ENCODE measurements at regions not wholly inside any gene's neighbourhood (a gene's known extent, or its start where the extent isn't known, plus 50 kb on each side); places are given as distances from the start of the nearest gene placed in this dataset.
"Not testable (repeated sequence)": the region's sequence is repeated elsewhere in the genome, so short reads cannot be mapped to it uniquely, and the experiment has no call there.

GRCh38 chr18:71327441-71327840 is 1038.6 kb downstream of the SOCS6 start:
- DNase-seq: no peak
- H3K4me1 Mint-ChIP-seq (ENCODE audit: low read depth): no peaks in the 10 kb centered on the region
- no peaks in the 10 kb centered on the region for H3K9me3 Mint-ChIP-seq
- no peaks in the 10 kb centered on the region for H3K36me3 Mint-ChIP-seq (ENCODE audit: low read depth)
- CTCF ChIA-PET: interaction anchor here (0.5 kb wide), 1 partner anchor 836 kb away, joined by 3 read pairs; no protein-coding TSS in a partner anchor
- intact Hi-C loops (cut with micrococcal nuclease): no loop called here
- H3K27ac Mint-ChIP-seq: no peak overlapping the region
- no peaks in the 10 kb centered on the region for H3K27me3 Mint-ChIP-seq (ENCODE audit: low read depth)
- H3K4me3 Mint-ChIP-seq: no peak overlapping the region

GRCh38 chr18:71326826-71327225 is 1038.0 kb downstream of the SOCS6 start:
- no peaks in the 10 kb centered on the region for H3K4me1 Mint-ChIP-seq (ENCODE audit: low read depth)
- no peak for DNase-seq
- no peak overlapping the region for H3K27ac Mint-ChIP-seq
- intact Hi-C loops (cut with micrococcal nuclease): no loop called here
- CTCF ChIA-PET: interaction anchor here (0.5 kb wide), 1 partner anchor 836 kb away, joined by 3 read pairs; no protein-coding TSS in a partner anchor
- no peaks in the 10 kb centered on the region for H3K9me3 Mint-ChIP-seq
- H3K4me3 Mint-ChIP-seq: no peak overlapping the region
- H3K27me3 Mint-ChIP-seq (ENCODE audit: low read depth): no peaks in the 10 kb centered on the region
- no peaks in the 10 kb centered on the region for H3K36me3 Mint-ChIP-seq (ENCODE audit: low read depth)

GRCh38 chr18:71324356-71324755 is 1035.5 kb downstream of the SOCS6 start:
- CTCF ChIA-PET: no interaction called here
- no peaks in the 10 kb centered on the region for H3K9me3 Mint-ChIP-seq
- DNase-seq: no peak
- H3K4me3 Mint-ChIP-seq: no peak overlapping the region
- intact Hi-C loops (cut with micrococcal nuclease): no loop called here
- H3K27ac Mint-ChIP-seq: no peak overlapping the region
- no peaks in the 10 kb centered on the region for H3K4me1 Mint-ChIP-seq (ENCODE audit: low read depth)
- no peaks in the 10 kb centered on the region for H3K36me3 Mint-ChIP-seq (ENCODE audit: low read depth)
- no peaks in the 10 kb centered on the region for H3K27me3 Mint-ChIP-seq (ENCODE audit: low read depth)

GRCh38 chr18:71322201-71322600 is 1033.4 kb downstream of the SOCS6 start:
- Mint-ChIP-seq H3K27ac (no peak overlapping the region), H3K27me3 (ENCODE audit: low read depth) (no peaks in the 10 kb centered on the region), H3K9me3 (no peaks in the 10 kb centered on the region), H3K4me1 (ENCODE audit: low read depth) (no peaks in the 10 kb centered on the region), H3K4me3 (no peak overlapping the region), H3K36me3 (ENCODE audit: low read depth) (no peaks in the 10 kb centered on the region)
- no peak for DNase-seq
- CTCF ChIA-PET: interaction anchor here (1.2 kb wide), 1 partner anchor 833 kb away, joined by 3 read pairs; no protein-coding TSS in a partner anchor
- intact Hi-C loops (cut with micrococcal nuclease): no loop called here

GRCh38 chr18:71321319-71321718 is 1032.5 kb downstream of the SOCS6 start:
- Mint-ChIP-seq H3K36me3 (ENCODE audit: low read depth) (no peaks in the 10 kb centered on the region), H3K9me3 (no peaks in the 10 kb centered on the region), H3K27me3 (ENCODE audit: low read depth) (no peaks in the 10 kb centered on the region), H3K4me3 (no peak overlapping the region), H3K27ac (no peak overlapping the region), H3K4me1 (ENCODE audit: low read depth) (no peaks in the 10 kb centered on the region)
- CTCF ChIA-PET: no interaction called here
- intact Hi-C loops (cut with micrococcal nuclease): no loop called here
- DNase-seq: no peak

- intact Hi-C loops (cut with micrococcal nuclease): no loop called here
- H3K4me3 Mint-ChIP-seq: no peak overlapping the region
- CTCF ChIA-PET: no interaction called here
- no peaks in the 10 kb centered on the region for H3K9me3 Mint-ChIP-seq
- H3K36me3 Mint-ChIP-seq (ENCODE audit: low read depth): no peaks in the 10 kb centered on the region
- no peaks in the 10 kb centered on the region for H3K27me3 Mint-ChIP-seq (ENCODE audit: low read depth)
- DNase-seq: no peak
- H3K4me1 Mint-ChIP-seq (ENCODE audit: low read depth): no peaks in the 10 kb centered on the region
- H3K27ac Mint-ChIP-seq: no peak overlapping the region
Measured at GRCh38 chr18:71304856-71305255, 1016.0 kb downstream of the SOCS6 start.

GRCh38 chr18:71303743-71304142 is 1014.9 kb downstream of the SOCS6 start:
- not testable (repeated sequence) for H3K27ac Mint-ChIP-seq

GRCh38 chr18:71301596-71301995 is 1012.8 kb downstream of the SOCS6 start:
- no peak overlapping the region for H3K27ac Mint-ChIP-seq
- no peaks in the 10 kb centered on the region for H3K4me1 Mint-ChIP-seq (ENCODE audit: low read depth)
- intact Hi-C loops (cut with micrococcal nuclease): no loop called here
- no peak overlapping the region for H3K4me3 Mint-ChIP-seq
- no peaks in the 10 kb centered on the region for H3K9me3 Mint-ChIP-seq
- CTCF ChIA-PET: no interaction called here
- no peak for DNase-seq
- H3K27me3 Mint-ChIP-seq (ENCODE audit: low read depth): no peaks in the 10 kb centered on the region
- H3K36me3 Mint-ChIP-seq (ENCODE audit: low read depth): no peaks in the 10 kb centered on the region

More at GRCh38 chr18:71303743-71304142, 1014.9 kb downstream of the SOCS6 start:
- H3K27me3 Mint-ChIP-seq (ENCODE audit: low read depth); H3K36me3 Mint-ChIP-seq (ENCODE audit: low read depth); H3K4me1 Mint-ChIP-seq (ENCODE audit: low read depth); H3K9me3 Mint-ChIP-seq; intact Hi-C loops (cut with micrococcal nuclease); CTCF ChIA-PET; H3K4me3 Mint-ChIP-seq; DNase-seq: not testable (repeated sequence)

- DNase-seq; CTCF ChIA-PET; H3K36me3 Mint-ChIP-seq (ENCODE audit: low read depth); H3K27ac Mint-ChIP-seq; H3K4me1 Mint-ChIP-seq (ENCODE audit: low read depth); H3K27me3 Mint-ChIP-seq (ENCODE audit: low read depth); H3K4me3 Mint-ChIP-seq; intact Hi-C loops (cut with micrococcal nuclease); H3K9me3 Mint-ChIP-seq: not testable (repeated sequence)
Measured at GRCh38 chr18:71294201-71294600, 1005.4 kb downstream of the SOCS6 start.

- no peaks in the 10 kb centered on the region for H3K9me3 Mint-ChIP-seq
- H3K27me3 Mint-ChIP-seq (ENCODE audit: low read depth): no peaks in the 10 kb centered on the region
- no peaks in the 10 kb centered on the region for H3K4me1 Mint-ChIP-seq (ENCODE audit: low read depth)
- H3K36me3 Mint-ChIP-seq (ENCODE audit: low read depth): no peaks in the 10 kb centered on the region
- intact Hi-C loops (cut with micrococcal nuclease): no loop called here
- no peak overlapping the region for H3K4me3 Mint-ChIP-seq
- no peak overlapping the region for H3K27ac Mint-ChIP-seq
- no peak for DNase-seq
- CTCF ChIA-PET: no interaction called here
Measured at GRCh38 chr18:71293322-71293721, 1004.5 kb downstream of the SOCS6 start.

- CTCF ChIA-PET: no interaction called here
Measured at GRCh38 chr18:71287268-71287667, 998.4 kb downstream of the SOCS6 start.

GRCh38 chr18:71252351-71252865 is 963.6 kb downstream of the SOCS6 start:
- no peak for DNase-seq
- no peaks in the 10 kb centered on the region for H3K4me1 Mint-ChIP-seq (ENCODE audit: low read depth)
- CTCF ChIA-PET: no interaction called here
- H3K4me3 Mint-ChIP-seq: no peak overlapping the region
- H3K36me3 Mint-ChIP-seq (ENCODE audit: low read depth): no peaks in the 10 kb centered on the region
- no peaks in the 10 kb centered on the region for H3K27me3 Mint-ChIP-seq (ENCODE audit: low read depth)
- H3K9me3 Mint-ChIP-seq: no peaks in the 10 kb centered on the region
- intact Hi-C loops (cut with micrococcal nuclease): no loop called here
- no peak overlapping the region for H3K27ac Mint-ChIP-seq

More at GRCh38 chr18:71287268-71287667, 998.4 kb downstream of the SOCS6 start:
- no peak for DNase-seq
- H3K4me3 Mint-ChIP-seq: no peak overlapping the region
- no peaks in the 10 kb centered on the region for H3K36me3 Mint-ChIP-seq (ENCODE audit: low read depth)
- H3K4me1 Mint-ChIP-seq (ENCODE audit: low read depth): no peaks in the 10 kb centered on the region
- no peak overlapping the region for H3K27ac Mint-ChIP-seq
- intact Hi-C loops (cut with micrococcal nuclease): no loop called here
- no peaks in the 10 kb centered on the region for H3K27me3 Mint-ChIP-seq (ENCODE audit: low read depth)
- peaks cover 2% of the 10 kb centered on the region for H3K9me3 Mint-ChIP-seq

- DNase-seq: no peak
- H3K27me3 Mint-ChIP-seq (ENCODE audit: low read depth): no peaks in the 10 kb centered on the region
- CTCF ChIA-PET: no interaction called here
- H3K9me3 Mint-ChIP-seq: no peaks in the 10 kb centered on the region
- H3K4me1 Mint-ChIP-seq (ENCODE audit: low read depth): no peaks in the 10 kb centered on the region
- H3K36me3 Mint-ChIP-seq (ENCODE audit: low read depth): no peaks in the 10 kb centered on the region
- no peak overlapping the region for H3K4me3 Mint-ChIP-seq
- intact Hi-C loops (cut with micrococcal nuclease): no loop called here
- no peak overlapping the region for H3K27ac Mint-ChIP-seq
Measured at GRCh38 chr18:71250191-71250590, 961.3 kb downstream of the SOCS6 start.

- no peaks in the 10 kb centered on the region for H3K36me3 Mint-ChIP-seq (ENCODE audit: low read depth)
- no peak overlapping the region for H3K27ac Mint-ChIP-seq
- no peaks in the 10 kb centered on the region for H3K4me1 Mint-ChIP-seq (ENCODE audit: low read depth)
- DNase-seq: no peak
- CTCF ChIA-PET: no interaction called here
- no peak overlapping the region for H3K4me3 Mint-ChIP-seq
- intact Hi-C loops (cut with micrococcal nuclease): no loop called here
- H3K9me3 Mint-ChIP-seq: no peaks in the 10 kb centered on the region
- H3K27me3 Mint-ChIP-seq (ENCODE audit: low read depth): no peaks in the 10 kb centered on the region
Measured at GRCh38 chr18:71249791-71250190, 960.9 kb downstream of the SOCS6 start.

Data from activated naive CD4-positive, alpha-beta T cell treated with anti-CD3 and anti-CD28 coated beads for 36 hours (primary cell).